ENCODE measurements at regions not wholly inside any gene's neighbourhood (a gene's known extent, or its start where the extent isn't known, plus 50 kb on each side); places are given as distances from the start of the nearest gene placed in this dataset.

DNA sequence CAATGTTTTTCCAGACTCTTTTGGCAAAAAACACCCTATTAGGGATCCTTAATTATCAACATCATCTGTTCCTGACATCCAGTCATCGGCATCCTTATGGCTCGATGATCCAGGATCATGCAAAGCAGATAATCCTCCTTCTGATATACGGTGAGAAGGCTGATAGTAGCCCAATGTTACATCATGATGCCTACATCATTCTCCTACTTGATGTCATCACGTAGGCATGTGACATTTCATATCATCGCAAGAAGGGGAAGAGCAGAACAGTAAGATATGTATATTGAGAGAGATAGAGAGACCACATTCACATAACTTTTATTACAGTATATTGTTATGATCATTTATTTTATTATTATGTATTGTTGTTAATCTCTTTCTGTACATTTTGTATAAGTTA is 168.6 kb downstream of the ADAMTS15 start:
- Mint-ChIP-seq H3K4me1 (no peaks in the 10 kb centered on the region), H3K4me3 (no peak overlapping the region), H3K27ac (no peak overlapping the region), H3K27me3 (peaks cover 19% of the 10 kb centered on the region), H3K36me3 (ENCODE audit: low read depth) (no peaks in the 10 kb centered on the region), H3K9me3 (peaks cover 3% of the 10 kb centered on the region)
- no peak for DNase-seq
- CTCF ChIA-PET, result no interaction called here
- POLR2A ChIA-PET, result no interaction called here

DNA sequence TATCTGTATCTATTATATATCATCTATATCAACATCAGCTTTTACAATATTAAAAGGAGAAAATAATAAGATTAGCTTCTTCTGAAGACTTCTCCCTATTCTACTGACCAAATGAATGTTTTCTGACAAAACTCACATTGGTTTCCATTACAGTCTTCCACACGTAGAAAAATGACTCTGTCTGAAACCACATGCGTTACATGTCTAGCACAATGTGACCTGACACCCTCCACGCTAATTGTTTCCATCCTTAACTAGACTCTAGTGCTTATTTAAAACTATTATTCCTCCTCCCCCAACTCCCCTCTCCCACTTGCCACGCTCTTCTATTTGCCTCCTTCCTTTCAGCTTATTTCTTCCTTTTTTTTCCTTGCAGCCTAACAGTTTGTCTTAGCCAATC is 172.1 kb downstream of the ADAMTS15 start:
- Mint-ChIP-seq H3K4me3 (no peak overlapping the region), H3K27me3 (peaks cover 33% of the 10 kb centered on the region), H3K27ac (no peak overlapping the region), H3K36me3 (ENCODE audit: low read depth) (no peaks in the 10 kb centered on the region), H3K9me3 (peaks cover 3% of the 10 kb centered on the region), H3K4me1 (no peaks in the 10 kb centered on the region)
- POLR2A ChIA-PET, result no interaction called here
- CTCF ChIA-PET, result no interaction called here
- DNase-seq, result no peak

DNA sequence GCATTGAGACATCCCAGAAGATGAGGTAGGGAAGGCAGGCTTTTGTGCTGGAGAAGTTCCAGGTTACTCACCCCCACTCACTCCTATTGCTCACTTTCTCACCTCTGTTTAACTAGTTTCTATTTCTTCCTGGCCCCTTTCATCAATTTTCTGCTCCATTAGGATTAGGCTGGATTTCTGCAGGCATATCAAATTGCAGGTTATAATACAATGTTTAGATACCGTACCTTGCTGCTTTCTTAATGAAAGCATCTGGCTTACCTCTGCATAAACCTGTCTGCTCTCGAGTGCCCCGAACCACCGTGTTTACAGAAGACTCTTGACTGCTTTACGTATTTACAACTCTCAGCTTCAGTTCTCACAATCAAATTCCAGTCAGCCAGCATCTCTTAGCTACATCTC is 173.7 kb downstream of the ADAMTS15 start:
- CTCF ChIA-PET, result no interaction called here
- H3K4me1 Mint-ChIP-seq, result no peaks in the 10 kb centered on the region
- no peak overlapping the region for H3K27ac Mint-ChIP-seq
- no peak for DNase-seq
- H3K4me3 Mint-ChIP-seq, result no peak overlapping the region
- H3K27me3 Mint-ChIP-seq, result peaks cover 41% of the 10 kb centered on the region
- POLR2A ChIA-PET, result no interaction called here
- H3K9me3 Mint-ChIP-seq, result peaks cover 3% of the 10 kb centered on the region
- no peaks in the 10 kb centered on the region for H3K36me3 Mint-ChIP-seq (ENCODE audit: low read depth)

DNA sequence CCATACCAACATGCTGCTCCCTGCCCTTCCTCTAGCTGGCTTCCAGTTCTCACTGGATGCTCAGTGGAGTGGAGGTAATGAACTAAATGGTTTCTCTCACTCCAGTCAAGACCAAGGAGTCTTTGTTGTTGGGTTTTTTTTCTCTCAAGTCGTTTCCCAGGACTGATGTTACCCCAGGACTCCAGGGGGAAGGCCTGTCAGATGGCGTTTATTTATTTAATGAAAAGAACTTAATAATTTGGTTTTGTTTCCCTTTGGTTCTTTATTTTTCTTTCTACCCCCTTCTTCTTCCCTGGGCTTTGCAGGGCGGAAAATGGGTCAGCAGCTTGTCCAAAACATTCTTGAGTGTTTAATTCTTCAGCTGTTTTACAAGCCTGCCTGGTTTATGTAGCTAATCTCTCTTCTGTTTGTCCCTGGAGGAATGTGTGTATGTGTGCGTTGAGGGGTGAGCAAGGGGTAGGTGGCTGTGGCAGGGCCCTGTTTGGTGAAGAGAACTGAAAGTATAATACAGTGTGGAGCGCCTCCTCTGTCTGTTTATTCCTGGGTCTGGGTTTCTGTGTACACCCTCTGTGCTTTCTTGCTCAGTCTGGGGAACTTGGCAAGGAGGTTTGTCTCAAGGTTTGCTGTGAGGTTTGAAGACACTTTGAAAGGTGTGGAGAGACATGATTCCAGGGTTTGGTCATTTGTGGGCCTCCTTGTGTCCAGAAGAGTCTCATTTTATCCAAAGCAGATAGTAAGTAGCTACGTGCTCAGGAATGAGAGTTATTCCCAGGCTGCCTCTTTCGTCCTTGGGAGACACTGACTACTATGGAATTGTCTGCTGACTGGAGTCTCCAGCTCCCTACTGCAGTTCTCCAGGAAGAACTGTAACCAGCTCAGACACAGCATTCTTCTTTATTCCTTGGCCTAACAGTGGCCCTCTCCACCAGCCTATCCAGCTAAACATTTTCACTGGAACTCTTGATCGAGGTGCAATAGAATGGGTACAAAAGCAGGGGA is 175.5 kb downstream of the ADAMTS15 start:
- no peaks in the 10 kb centered on the region for H3K36me3 Mint-ChIP-seq (ENCODE audit: low read depth)
- ChIA-PET POLR2A (no interaction called here), CTCF (no interaction called here)
- peaks cover 3% of the 10 kb centered on the region for H3K9me3 Mint-ChIP-seq
- H3K4me1 Mint-ChIP-seq, result no peaks in the 10 kb centered on the region
- H3K27me3 Mint-ChIP-seq, result peaks cover 43% of the 10 kb centered on the region
- no peak overlapping the region for H3K4me3 Mint-ChIP-seq
- DNase-seq, result no peak
- H3K27ac Mint-ChIP-seq, result no peak overlapping the region

DNA sequence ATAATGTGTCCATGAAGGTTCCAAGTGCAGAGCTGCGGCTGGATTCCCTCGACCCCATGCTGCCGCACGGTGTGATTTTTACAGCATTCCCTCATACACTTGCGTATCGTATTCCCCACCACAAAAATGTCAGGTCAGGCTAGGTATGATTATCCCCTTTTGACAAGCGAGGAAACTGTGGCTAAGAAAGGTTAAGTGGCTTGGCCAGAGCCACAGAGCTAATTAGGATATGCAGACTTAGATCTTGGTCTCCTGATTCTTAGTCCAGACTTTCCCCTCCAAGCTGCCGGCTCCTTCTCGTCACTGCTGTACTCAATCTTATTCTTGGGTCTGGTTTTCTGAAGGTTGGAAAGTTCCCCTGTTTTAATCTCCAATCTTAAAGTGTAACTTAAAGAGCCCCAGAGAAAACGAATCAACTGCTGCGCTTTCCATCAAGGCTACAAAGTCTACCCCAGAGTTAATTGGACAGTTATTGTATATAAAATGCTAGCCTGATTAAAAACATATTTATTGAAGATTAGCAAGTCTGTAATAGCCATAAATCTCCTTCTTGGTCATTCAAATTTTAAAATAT is 176.6 kb downstream of the ADAMTS15 start:
- H3K4me1 Mint-ChIP-seq, result no peaks in the 10 kb centered on the region
- DNase-seq, result no peak
- peaks cover 35% of the 10 kb centered on the region for H3K27me3 Mint-ChIP-seq
- H3K36me3 Mint-ChIP-seq (ENCODE audit: low read depth), result no peaks in the 10 kb centered on the region
- peaks cover 3% of the 10 kb centered on the region for H3K9me3 Mint-ChIP-seq
- no peak overlapping the region for H3K4me3 Mint-ChIP-seq
- ChIA-PET CTCF (no interaction called here), POLR2A (no interaction called here)
- H3K27ac Mint-ChIP-seq, result no peak overlapping the region

DNA sequence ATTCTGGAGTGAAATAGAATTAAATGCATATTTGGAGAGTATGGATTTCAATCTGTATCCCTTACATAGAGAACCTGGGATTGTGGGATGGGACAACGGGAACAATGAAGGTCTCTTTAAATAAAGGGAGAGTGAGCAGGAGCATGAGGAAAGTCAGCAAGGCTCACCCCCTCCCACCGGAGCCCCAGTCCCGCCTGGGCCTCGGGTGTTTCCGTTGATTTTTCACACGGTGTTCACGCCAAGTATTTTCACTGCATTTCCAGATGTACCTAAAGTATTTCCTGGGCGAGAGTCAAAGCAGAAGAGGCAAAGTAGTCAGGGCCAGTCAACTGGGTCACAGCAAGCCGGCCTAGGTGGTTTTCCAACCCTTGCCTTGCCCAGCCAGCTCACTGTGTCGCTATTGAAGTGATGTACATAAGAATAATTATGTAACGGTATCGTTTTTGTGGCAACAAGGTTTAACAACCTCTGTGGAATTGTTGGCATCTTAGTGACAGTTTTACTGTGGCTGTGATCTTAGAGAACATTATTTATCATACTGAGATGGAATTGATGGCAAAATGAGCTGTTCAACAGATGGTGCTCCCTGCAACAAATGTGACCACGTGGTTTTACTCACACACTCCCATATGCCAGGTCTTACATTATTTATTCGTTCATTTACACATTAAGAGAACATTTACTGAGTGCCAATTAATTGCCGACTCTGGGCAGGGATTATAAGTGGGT is 177.3 kb downstream of the ADAMTS15 start:
- POLR2A ChIA-PET, result no interaction called here
- peaks cover under 1% of the 10 kb centered on the region for H3K9me3 Mint-ChIP-seq

DNA sequence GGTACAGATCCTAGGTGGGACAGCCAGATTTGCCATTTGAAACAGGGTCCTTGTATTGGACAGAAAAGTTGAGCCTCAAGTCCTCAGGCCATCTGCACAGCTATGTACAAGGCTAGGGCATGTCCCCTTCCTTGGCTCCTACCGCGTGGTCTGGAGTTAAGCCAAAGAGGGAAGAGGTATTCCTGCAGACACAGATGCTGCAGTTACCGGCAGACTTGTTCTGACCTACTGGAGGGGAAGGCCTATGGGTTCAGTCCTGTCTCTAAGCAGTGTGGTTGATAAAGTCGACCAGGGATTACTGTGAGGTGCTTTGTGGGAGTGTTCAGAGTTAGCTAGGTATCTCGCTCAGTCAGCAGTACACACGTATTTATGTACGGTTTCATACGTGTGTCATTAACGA is 180.6 kb downstream of the ADAMTS15 start:
- DNase-seq, result no peak
- CTCF ChIA-PET, result no interaction called here
- Mint-ChIP-seq H3K27ac (no peak overlapping the region), H3K4me1 (peaks cover 24% of the 10 kb centered on the region), H3K4me3 (no peak overlapping the region), H3K27me3 (peaks cover 12% of the 10 kb centered on the region), H3K9me3 (no peaks in the 10 kb centered on the region), H3K36me3 (ENCODE audit: low read depth) (no peaks in the 10 kb centered on the region)
- POLR2A ChIA-PET, result no interaction called here

More for the DNA sequence above, 177.3 kb downstream of the ADAMTS15 start:
- H3K4me3 Mint-ChIP-seq, result no peak overlapping the region
- H3K27me3 Mint-ChIP-seq, result peaks cover 30% of the 10 kb centered on the region
- H3K27ac Mint-ChIP-seq, result no peak overlapping the region
- no peaks in the 10 kb centered on the region for H3K36me3 Mint-ChIP-seq (ENCODE audit: low read depth)
- CTCF ChIA-PET, result no interaction called here
- H3K4me1 Mint-ChIP-seq, result peaks cover 3% of the 10 kb centered on the region
- DNase-seq, result no peak

DNA sequence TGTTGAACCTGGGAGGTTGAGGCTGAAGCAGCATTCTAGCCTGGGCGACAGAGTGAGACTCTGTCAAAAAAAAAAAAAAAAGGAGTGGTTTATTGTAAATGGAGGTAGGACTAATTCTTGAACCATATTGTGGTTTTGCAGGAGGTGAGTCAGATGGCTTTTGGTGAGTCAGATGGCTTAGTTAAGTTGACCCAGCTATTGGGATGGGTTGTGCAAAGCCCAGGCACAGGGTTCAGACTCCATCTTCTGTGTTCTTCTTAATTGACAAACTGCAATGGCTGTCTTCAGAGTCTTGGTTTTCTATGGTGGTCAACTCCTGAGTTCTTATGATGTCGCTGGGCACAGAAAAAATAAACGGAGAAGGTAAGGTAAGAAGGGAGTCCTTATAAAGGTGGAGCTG is 182.7 kb downstream of the ADAMTS15 start:
- Mint-ChIP-seq H3K4me1 (peaks cover 45% of the 10 kb centered on the region), H3K36me3 (ENCODE audit: low read depth) (no peaks in the 10 kb centered on the region), H3K9me3 (no peaks in the 10 kb centered on the region), H3K27ac (peak overlapping the region; percentile 71), H3K4me3 (no peak overlapping the region), H3K27me3 (peaks cover 5% of the 10 kb centered on the region)
- ChIA-PET CTCF (interaction anchor here (0.9 kb wide), 1 partner anchor 199 kb away, joined by 3 read pairs; no protein-coding TSS in a partner anchor), POLR2A (no interaction called here)
- DNase-seq, result peak; percentile 50

DNA sequence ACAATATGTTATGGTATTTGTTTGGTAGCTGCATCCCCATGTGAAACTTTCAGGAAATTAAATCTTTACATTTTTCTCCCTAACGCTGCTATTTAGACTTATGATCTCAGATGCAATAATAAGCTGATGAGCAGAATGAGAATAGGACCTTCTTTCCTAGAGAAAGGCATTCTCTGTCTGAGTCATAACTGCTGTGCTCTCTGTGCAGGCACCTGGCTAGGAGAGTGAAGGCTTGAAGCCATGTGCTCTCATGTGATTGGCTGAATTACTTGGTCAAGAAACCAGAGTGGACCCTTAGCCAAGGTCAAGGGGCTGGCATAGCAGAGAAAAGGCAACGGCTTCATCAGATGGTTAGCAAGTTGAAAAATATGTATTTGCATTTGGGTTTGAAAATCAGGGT is 185.0 kb downstream of the ADAMTS15 start:
- POLR2A ChIA-PET, result no interaction called here
- Mint-ChIP-seq H3K4me3 (no peak overlapping the region), H3K27me3 (no peaks in the 10 kb centered on the region)

DNA sequence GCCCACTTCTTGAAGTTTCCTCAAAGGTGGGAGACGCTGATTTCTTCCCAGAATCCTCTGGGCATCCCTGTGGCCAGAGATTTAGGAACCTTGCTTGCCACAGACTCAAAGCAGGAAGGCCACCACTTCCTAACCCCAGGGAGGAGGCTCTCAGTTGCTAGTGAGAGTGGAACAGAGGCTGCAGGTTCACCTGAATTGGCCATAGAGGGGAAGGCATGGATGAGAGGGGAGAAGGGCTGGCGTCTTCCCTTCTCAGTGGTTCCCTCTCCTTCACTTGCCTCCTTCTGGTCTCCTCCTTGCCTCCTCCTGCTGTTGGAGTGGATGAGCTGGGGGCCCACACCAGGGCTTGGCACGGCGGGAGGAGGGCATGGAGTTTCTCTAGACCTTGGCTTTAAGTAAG is 185.7 kb downstream of the ADAMTS15 start:
- CTCF ChIA-PET, result interaction anchor here (0.9 to 1.3 kb wide), 2 partner anchors 14 to 199 kb away, joined by 3 read pairs; no protein-coding TSS in a partner anchor
- POLR2A ChIA-PET, result no interaction called here
- no peaks in the 10 kb centered on the region for H3K36me3 Mint-ChIP-seq (ENCODE audit: low read depth)
- H3K9me3 Mint-ChIP-seq, result no peaks in the 10 kb centered on the region
- H3K4me1 Mint-ChIP-seq, result peaks cover 63% of the 10 kb centered on the region
- no peaks in the 10 kb centered on the region for H3K27me3 Mint-ChIP-seq
- H3K4me3 Mint-ChIP-seq, result no peak overlapping the region
- peak overlapping the region; percentile 70 for H3K27ac Mint-ChIP-seq
- DNase-seq, result no peak

More for the DNA sequence above, 185.0 kb downstream of the ADAMTS15 start:
- CTCF ChIA-PET, result no interaction called here
- Mint-ChIP-seq H3K27ac (peak overlapping the region; percentile 70), H3K9me3 (no peaks in the 10 kb centered on the region), H3K4me1 (peaks cover 62% of the 10 kb centered on the region), H3K36me3 (ENCODE audit: low read depth) (no peaks in the 10 kb centered on the region)
- no peak for DNase-seq

DNA sequence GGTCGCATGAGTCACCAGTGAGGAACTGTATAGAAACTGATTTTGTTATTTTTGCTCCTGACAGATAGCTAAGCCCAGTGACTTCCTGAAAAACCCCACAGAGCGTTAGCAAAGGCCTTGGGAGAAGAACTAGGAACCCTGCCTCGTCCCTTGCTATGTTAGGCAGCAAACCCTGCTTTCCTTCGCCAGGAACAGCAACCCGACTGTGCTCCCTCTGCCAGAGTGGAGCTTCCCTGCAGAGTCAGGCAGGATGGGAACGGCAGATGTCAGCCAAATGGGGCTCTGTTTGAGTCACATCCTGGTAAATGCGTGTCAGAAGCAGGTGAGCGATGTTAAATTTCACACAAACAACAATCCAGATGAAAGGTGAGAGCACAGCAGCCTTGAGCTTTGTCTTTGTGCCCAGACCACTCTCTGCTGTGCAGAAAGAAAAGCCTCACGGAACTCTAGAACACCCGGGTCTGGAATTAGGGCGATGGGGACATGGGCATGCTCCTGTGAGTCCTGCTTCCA is 186.6 kb downstream of the ADAMTS15 start:
- CTCF ChIA-PET, result interaction anchor here (0.9 to 1.3 kb wide), 2 partner anchors 13 to 200 kb away, joined by 3 read pairs; no protein-coding TSS in a partner anchor
- H3K4me1 Mint-ChIP-seq, result peaks cover 63% of the 10 kb centered on the region

DNA sequence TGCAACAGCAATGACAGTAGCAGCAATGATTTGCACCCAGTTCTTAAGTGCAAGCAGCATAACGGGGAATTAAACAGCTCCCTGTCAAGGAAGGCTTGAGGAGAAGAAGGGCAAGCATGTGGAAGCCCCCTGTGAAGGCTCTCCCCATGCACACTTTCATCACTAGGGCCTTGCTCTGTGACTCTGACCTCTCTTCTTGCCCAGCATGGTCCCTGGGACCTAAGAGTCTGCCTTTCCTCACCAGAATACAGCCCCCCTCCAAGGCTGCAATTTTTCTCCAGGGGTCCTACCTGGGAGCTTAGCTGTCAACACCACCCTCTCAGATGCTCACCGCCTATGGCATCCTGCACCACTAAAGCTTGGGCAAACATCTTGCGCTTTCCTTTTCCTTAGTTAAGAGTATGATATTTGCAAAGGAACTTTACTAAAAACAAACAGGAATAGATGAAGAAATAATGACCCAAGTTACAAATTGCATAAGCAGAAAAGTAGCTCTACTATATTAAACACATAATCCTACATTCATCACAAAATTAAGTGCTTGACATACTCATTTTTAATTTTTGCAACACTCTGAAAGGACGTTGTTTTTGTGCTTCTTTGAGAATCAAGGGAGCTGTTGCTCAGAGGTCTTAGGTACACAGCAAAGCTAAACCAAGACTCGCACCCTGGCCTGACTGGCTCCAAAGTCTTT is 187.6 kb downstream of the ADAMTS15 start:
- Mint-ChIP-seq H3K27me3 (no peaks in the 10 kb centered on the region), H3K27ac (peak overlapping the region; percentile 70), H3K4me3 (no peak overlapping the region), H3K36me3 (ENCODE audit: low read depth) (no peaks in the 10 kb centered on the region), H3K4me1 (peaks cover 57% of the 10 kb centered on the region), H3K9me3 (no peaks in the 10 kb centered on the region)
- no peak for DNase-seq
- ChIA-PET CTCF (interaction anchor here (0.8 to 1.7 kb wide), 3 partner anchors 226 to 280 kb away, joined by 3 to 10 read pairs (median 4); partner anchors contain the start of gene SNX19), POLR2A (no interaction called here)

More for the DNA sequence above, 186.6 kb downstream of the ADAMTS15 start:
- Mint-ChIP-seq H3K4me3 (no peak overlapping the region), H3K36me3 (ENCODE audit: low read depth) (no peaks in the 10 kb centered on the region), H3K9me3 (no peaks in the 10 kb centered on the region), H3K27me3 (no peaks in the 10 kb centered on the region), H3K27ac (peak overlapping the region; percentile 70)
- POLR2A ChIA-PET, result no interaction called here
- DNase-seq, result peak; percentile 54

Data from activated CD4-positive, alpha-beta memory T cell treated with anti-CD3 and anti-CD28 coated beads, Interleukin-2, amount 10 ng/mL, durations not matched to agents 7 days and 5 days (primary cell).